ENCODE measurements at regions not wholly inside any gene's neighbourhood (a gene's known extent, or its start where the extent isn't known, plus 50 kb on each side); places are given as distances from the start of the nearest gene placed in this dataset.

GRCh38 chr16:86242244-86243122 is 267.8 kb upstream of the FOXF1 start:
- TF ChIP-seq CTCF (IDR thresholded peaks at IDR 0.05) (no peak), POLR2A (IDR thresholded peaks at IDR 0.05) (no peak)

Data from tibial nerve (tissue), 3 donors.